Endodermal cell (in vitro differentiated cells): ENCODE measurements at regions not wholly inside any gene's neighbourhood (a gene's known extent, or its start where the extent isn't known, plus 50 kb on each side); places are given as distances from the start of the nearest gene placed in this dataset.

Source experiments
- DNase-seq: peaks from one replicate; pipeline ENCODE4 v3.0.0-alpha.2; 2017
- H3K27ac ChIP-seq: 2 replicates; pipeline ENCODE4 v1.5.1; 2013; ENCODE audit warnings: mild to moderate bottlenecking, low read depth, low read length, moderate library complexity
- H3K27me3 ChIP-seq: 2 replicates; pipeline ENCODE4 v1.6.1; 2013; ENCODE audit warnings: mild to moderate bottlenecking, low read length, moderate library complexity; ENCODE audit not compliant: insufficient read depth, control insufficient read depth, poor library complexity, severe bottlenecking
- H3K36me3 ChIP-seq: 2 replicates; pipeline ENCODE4 v1.7.0; 2013; ENCODE audit warnings: mild to moderate bottlenecking, low read length, moderate library complexity; ENCODE audit not compliant: control insufficient read depth, insufficient read depth
- H3K4me1 ChIP-seq: one replicate; pipeline ENCODE4 v1.7.0; 2013; ENCODE audit warnings: low read length; ENCODE audit not compliant: control insufficient read depth, insufficient read depth
- H3K4me3 ChIP-seq: 2 replicates; pipeline ENCODE4 v1.5.1; 2013; ENCODE audit warnings: mild to moderate bottlenecking, low read length, moderate library complexity
- H3K9ac ChIP-seq: 2 replicates; pipeline ENCODE4 v1.6.1; 2013; ENCODE audit warnings: mild to moderate bottlenecking, low read length, moderate library complexity; ENCODE audit not compliant: poor library complexity, severe bottlenecking; ENCODE audit errors: extremely low read depth
- H3K9me3 ChIP-seq: 2 replicates; pipeline ENCODE4 v1.6.1; 2013; ENCODE audit warnings: mild to moderate bottlenecking, low read length, moderate library complexity; ENCODE audit not compliant: control insufficient read depth
- H3K27ac Mint-ChIP-seq: 2 replicates; pipeline ENCODE4 v1.8.0; 2020; ENCODE audit warnings: mixed read lengths
- H3K27me3 Mint-ChIP-seq: 2 replicates; pipeline ENCODE4 v1.8.0; 2021; ENCODE audit warnings: mild to moderate bottlenecking, mixed read lengths; ENCODE audit not compliant: insufficient read depth
- H3K36me3 Mint-ChIP-seq: 2 replicates; pipeline ENCODE4 v1.8.0; 2020; ENCODE audit warnings: low read depth, mixed read lengths
- H3K4me1 Mint-ChIP-seq: 2 replicates; pipeline ENCODE4 v1.8.0; 2020; ENCODE audit warnings: mixed read lengths
- H3K4me3 Mint-ChIP-seq: 2 replicates; pipeline ENCODE4 v1.8.0; 2020; ENCODE audit warnings: mild to moderate bottlenecking, moderate library complexity, mixed read lengths
- H3K9me3 Mint-ChIP-seq: 2 replicates; pipeline ENCODE4 v1.8.0; 2020; ENCODE audit warnings: mild to moderate bottlenecking, mixed read lengths
- CTCF ChIP-seq: fragments of 200-600 bp; sonication (generic); conservative IDR thresholded peaks from 2 replicates; pipeline ENCODE4 v1.5.0; 2021; ENCODE audit warnings: antibody characterized with exemption, mild to moderate bottlenecking
- WGBS, 2 experiments: methylation state at CpG; one replicate each; pipeline versions ENCODE4 v1.1.5 to v1.1.7; 2013; ENCODE audit warnings: missing lambda C conversion rate in 2 of 2, mixed read lengths in 1 of 2; ENCODE audit not compliant: insufficient coverage in 1 of 2, insufficient read length in 1 of 2; 5-methylcytosine and 5-hydroxymethylcytosine counted together

DNA sequence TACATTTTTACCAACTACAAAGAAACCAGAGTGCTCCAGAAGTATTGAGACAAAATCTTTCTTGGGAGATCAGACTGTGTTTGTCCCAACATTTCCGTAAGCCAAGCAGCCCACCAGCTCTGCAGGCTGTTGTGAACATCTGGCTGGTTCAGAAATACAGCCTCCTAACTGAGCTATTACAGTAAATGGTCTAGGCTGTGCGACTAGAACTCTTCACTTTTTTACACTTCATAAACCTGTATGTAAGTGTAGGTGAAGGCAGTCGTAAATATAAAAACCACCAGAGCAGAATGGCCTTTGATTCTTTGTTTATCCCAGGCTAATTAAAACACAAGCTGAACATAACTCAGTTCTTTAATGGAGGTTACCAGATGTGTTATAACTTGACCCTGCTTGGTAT is 235.3 kb downstream of the ARRDC4 start:
- TF ChIP-seq CTCF: no peak
- Histone ChIP-seq H3K27me3 (no peaks in the 10 kb centered on the region), H3K36me3 (no peaks in the 10 kb centered on the region), H3K9ac (no peak overlapping the region), H3K4me3 (no peak overlapping the region), H3K27ac (no peak overlapping the region), H3K4me1 (no peaks in the 10 kb centered on the region), H3K9me3 (no peaks in the 10 kb centered on the region)
- Mint-ChIP-seq H3K4me1 (no peaks in the 10 kb centered on the region), H3K4me3 (no peak overlapping the region), H3K9me3 (no peaks in the 10 kb centered on the region), H3K36me3 (no peaks in the 10 kb centered on the region), H3K27me3 (no peaks in the 10 kb centered on the region), H3K27ac (no peak overlapping the region)
- WGBS, 2 experiments: 86% methylated on average over 3 of the region's 3 CpGs; no CpG with 5 or more reads in 1 of the 2 experiments
- DNase-seq: no peak

- no peak overlapping the region for H3K4me3 Mint-ChIP-seq
- Histone ChIP-seq H3K36me3 (no peaks in the 10 kb centered on the region), H3K4me1 (no peaks in the 10 kb centered on the region), H3K9ac (no peak overlapping the region), H3K27me3 (no peaks in the 10 kb centered on the region), H3K4me3 (no peak overlapping the region), H3K9me3 (no peaks in the 10 kb centered on the region), H3K27ac (no peak overlapping the region)
- no peaks in the 10 kb centered on the region for H3K36me3 Mint-ChIP-seq
- WGBS, 2 experiments: 85 to 100% methylated on average over 1 to 6 of the region's 6 CpGs
- no peaks in the 10 kb centered on the region for H3K4me1 Mint-ChIP-seq
- H3K9me3 Mint-ChIP-seq: no peaks in the 10 kb centered on the region
- no peak for TF ChIP-seq CTCF
- no peak for DNase-seq
- H3K27me3 Mint-ChIP-seq: no peaks in the 10 kb centered on the region
- H3K27ac Mint-ChIP-seq: no peak overlapping the region
Measured at GRCh38 chr15:98196371-98196770, 235.9 kb downstream of the ARRDC4 start.

DNA sequence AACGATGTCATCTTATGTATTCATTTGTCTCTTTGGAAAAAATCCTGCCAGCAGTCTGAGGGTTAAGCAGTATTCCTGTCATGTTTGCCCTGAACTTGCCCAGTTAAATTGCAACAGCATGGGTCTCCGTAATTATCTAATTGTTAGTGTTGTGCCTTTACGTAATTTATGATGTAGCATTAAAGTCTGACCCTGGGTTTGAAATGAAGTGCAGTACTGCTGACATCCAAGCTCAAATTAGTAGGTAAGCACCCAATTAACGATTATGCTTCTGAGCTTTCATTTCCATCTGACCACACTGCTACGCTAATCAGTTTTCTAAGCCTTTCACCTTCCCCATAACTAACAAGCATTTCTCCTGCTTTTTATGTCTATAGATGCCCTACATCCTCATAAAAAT is 241.8 kb downstream of the ARRDC4 start:
- Histone ChIP-seq H3K36me3 (no peaks in the 10 kb centered on the region), H3K4me1 (no peaks in the 10 kb centered on the region), H3K27ac (no peak overlapping the region), H3K27me3 (no peaks in the 10 kb centered on the region), H3K4me3 (no peak overlapping the region), H3K9me3 (no peaks in the 10 kb centered on the region), H3K9ac (no peak overlapping the region)
- Mint-ChIP-seq H3K4me1 (no peaks in the 10 kb centered on the region), H3K9me3 (no peaks in the 10 kb centered on the region), H3K27ac (no peak overlapping the region), H3K36me3 (no peaks in the 10 kb centered on the region), H3K27me3 (no peaks in the 10 kb centered on the region), H3K4me3 (no peak overlapping the region)
- WGBS, 2 experiments: 84 to 90% methylated on average over 5 of the region's 5 CpGs
- no peak for DNase-seq
- TF ChIP-seq CTCF: no peak
